GM19035 (cell line): ENCODE measurements at regions not wholly inside any gene's neighbourhood (a gene's known extent, or its start where the extent isn't known, plus 50 kb on each side); places are given as distances from the start of the nearest gene placed in this dataset.

ENCODE experiments used
- ATAC-seq: cut with Tn5 transposase; IDR thresholded peaks from one replicate; pipeline ENCODE4 v1.9.1; 2021; ENCODE audit not compliant: unreplicated experiment

- ATAC-seq: no peak
Observed at GRCh38 chr1:228867108-228867950, 132.1 kb downstream of the RHOU start.

- ATAC-seq: no peak
Observed at GRCh38 chr1:228867951-228868730, 132.9 kb downstream of the RHOU start.

DNA sequence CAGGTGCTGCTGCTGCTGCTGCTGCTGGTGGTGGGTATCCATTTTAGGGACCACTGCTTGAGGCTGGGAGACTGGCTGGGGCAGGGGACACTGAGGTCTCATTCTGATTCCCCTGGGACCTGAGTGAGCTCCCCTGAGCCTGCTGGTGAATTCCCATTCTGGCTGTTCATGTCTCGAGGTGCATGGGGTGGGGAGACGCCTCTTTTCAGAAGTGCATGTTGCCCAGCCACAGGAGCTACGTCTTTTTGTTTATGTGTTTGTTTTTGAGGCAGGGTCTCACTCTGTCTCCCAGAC lies 133.4 kb downstream of the RHOU start:
- no peak for ATAC-seq

DNA sequence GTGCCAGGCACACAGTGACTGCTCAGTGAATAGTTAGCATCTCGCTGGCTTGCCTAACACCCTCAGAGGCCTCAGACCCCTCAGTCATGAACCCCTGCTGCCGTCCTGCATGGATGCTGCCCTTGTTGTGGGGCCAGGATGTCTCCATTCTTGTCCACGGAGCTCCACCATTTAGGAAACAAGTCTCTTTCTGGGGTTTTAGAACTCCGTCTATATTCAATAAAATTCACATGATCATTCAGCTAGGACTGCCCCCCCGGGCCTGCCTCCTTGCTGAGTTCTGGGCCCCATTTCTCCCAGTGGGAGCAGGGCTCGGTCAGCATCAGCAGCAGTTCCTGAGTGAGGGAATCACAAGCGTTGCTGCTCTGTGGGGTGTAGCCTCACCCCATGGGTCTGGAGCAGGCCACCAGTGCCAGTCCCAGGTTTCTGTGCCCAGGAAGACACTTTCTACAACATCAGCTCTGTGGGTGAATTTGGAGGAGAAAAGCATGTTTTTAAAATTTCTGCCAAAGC lies 134.1 kb downstream of the RHOU start:
- no peak for ATAC-seq

DNA sequence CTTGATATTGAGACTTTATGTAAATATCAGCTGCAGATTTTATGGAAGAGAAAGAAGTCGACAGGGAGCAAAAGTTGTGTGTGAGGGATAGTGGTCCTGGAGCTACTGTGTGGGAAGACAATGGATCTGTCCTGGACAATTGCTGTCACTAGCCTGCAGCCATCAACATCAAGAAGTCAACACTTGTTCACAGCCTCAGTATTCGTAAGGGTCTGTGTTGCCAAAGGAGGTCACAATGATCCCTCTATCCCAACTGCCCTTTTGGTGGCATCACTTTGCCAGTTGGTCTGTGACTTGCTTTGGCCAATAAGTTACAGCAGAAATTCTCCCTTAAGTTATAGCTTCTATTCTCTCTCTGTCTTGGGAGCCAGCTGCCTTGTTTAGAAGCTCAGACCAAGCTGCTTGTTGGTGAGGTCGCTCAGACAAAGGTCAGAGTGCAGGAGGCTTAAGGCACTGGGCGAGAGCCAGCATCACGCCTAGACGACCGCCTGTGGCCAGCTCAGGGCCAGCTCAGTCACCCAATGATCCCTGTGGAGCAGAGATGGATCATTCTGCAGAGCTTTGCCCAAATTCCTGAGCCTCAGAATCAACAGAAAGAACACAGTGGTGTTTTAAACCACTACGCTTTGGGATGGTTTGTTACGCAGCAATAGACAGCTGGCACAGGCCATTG lies 134.9 kb downstream of the RHOU start:
- no peak for ATAC-seq

GRCh38 chr1:228871314-228872061 lies 136.2 kb downstream of the RHOU start:
- no peak for ATAC-seq

DNA sequence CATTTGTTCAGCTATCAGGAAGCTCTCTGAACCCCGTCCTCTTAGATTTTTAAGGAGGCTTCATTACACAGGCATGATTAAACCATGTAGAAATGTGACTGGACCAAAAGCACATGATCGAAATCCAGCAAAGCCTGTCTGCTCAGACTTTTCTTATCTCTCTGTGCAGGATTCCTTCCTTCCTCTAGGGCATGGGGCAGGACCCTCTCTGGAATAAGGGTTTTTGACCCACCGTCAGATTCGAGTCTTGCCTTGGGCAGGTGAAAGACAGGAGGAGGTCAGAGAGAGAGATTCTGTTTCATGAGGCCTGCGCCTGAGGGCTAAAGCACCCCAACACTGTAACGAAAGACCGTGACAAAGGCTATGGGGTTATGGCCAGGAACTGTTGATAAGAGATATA lies 136.8 kb downstream of the RHOU start:
- no peak for ATAC-seq

- ATAC-seq: no peak
Observed at GRCh38 chr1:228873709-228874108, 138.4 kb downstream of the RHOU start.

- ATAC-seq: no peak
Observed at GRCh38 chr1:228875741-228876140, 140.5 kb downstream of the RHOU start.

- ATAC-seq: no peak
Observed at GRCh38 chr1:228876187-228876586, 140.9 kb downstream of the RHOU start.

DNA sequence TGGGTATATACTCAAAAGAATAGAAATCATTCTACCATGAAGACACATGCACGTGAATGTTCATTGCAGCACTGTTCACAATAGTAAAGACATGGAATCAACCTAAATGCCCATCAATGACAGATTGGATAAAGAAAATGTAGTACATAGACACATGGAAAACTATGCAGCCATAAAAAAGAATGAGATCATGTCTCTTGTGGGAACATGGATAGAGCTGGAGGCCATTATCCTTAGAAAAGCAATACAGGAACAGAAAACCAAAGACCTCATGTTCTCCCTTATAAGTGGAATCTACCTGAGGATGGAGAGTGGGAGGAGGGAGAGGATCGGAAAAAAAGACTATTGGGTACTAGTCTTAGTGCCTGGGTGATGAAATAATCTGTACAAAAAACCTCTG lies 143.9 kb downstream of the RHOU start:
- ATAC-seq: no peak

DNA sequence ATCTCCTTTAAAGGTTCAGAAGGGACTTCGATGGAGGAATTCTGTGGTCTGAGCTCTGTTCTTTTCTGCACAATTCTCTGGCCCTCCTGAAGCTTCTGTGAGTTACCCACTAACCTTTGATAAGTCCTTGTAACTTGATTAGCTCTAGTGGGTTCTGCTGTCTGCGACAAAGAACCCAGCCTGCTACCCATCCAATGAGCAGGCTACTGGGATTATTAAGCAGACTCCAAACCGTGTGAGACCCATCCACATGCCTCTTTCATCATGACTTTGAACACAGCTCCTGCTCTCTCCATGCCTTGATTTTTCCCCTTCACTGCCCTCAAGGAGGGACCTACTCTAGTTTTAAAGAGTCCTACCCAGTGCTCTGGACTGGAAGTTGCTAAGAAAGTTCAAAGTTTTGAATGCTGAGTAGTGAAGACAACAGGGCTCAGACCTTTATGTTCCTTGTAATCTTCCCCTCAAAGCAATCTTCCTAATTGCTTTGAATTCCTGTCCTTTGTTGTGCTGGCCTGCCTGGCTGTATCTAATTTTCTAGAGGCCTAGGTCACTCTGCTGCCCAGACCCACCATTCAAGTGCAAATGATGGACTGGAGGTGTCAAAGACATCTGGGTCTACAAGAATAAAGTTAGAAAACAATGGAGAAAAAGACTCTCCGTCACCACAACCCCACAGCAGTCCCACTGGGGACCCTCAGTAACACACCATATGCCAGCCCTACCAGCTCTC lies 146.9 kb downstream of the RHOU start:
- ATAC-seq: no peak

DNA sequence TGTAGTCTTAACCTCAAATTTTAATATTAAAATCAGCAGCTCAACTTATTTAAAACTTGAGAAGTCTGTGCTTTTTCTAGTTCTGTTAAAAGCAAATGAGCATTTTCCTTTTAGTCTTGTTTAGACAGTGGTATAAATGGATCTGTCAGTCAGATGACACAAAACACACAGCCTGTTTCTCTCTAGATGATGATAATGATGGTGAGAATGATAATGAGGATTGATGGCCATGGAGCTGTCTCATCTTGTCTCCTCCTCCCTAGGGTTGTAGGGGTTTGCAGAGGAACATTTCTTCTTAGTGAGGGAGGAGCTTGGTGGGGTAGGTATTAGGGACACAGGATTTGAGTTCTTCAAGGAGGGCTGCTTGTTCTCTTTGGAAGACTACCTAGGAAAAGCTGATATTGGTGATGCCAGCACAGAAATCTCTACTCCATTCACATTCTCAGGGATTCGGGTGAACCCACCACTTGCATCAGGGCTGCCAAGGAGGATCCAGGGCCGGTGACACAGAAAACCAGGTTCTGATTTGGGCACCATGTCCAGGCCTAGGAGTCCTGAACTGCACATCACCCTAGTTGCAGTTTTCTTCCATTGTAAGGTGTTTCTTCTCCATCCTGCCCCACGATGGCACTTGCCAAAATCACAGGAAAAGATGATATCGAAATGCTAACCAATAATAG lies 147.6 kb downstream of the RHOU start:
- no peak for ATAC-seq

GRCh38 chr1:228883535-228883934 lies 148.3 kb downstream of the RHOU start:
- no peak for ATAC-seq

- no peak for ATAC-seq
Observed at GRCh38 chr1:228884196-228884595, 148.9 kb downstream of the RHOU start.

DNA sequence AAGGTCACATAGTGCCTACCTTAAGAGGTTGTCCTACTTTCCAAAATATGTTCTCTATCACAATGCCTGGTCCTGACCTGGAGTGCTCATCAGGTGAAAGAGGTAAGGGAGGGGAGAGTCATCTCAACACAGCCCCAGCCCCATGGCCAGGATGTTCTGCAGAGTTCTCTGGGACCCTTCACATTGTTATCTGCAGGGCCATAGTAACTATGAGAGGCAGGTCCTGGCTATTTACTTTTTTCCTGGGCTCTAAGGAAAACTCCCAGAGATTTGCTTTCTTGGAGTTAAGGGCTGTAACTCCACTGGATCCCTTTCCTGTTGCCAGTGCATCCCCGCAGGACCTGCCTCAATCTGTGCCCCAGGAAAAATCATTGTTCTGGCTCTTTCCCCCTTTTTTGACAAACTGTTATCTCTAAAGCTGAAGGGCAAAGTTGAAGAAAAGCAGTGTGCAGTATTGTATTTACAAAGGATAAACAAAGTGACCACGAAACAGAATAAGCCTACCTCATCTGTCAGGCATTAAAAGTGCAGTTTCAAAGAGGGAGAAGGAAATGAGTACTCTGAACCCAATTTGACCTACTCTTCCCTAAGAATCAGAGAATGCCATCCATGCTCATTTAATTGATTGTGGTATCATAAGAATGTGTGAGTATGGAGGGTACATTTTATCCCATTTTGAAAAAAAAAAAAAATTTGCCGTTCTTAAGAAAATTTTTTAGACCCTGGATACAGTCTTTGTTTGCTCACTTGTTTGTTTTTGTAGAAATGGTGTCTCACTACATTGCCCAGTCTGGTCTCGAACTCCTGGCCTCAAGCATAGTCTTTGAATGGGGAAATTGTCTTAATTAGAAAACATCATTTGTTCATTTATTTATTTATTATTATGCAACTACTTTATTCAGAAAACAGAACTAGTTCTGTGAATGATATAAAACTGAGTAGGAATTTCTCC lies 149.6 kb downstream of the RHOU start:
- ATAC-seq: no peak

DNA sequence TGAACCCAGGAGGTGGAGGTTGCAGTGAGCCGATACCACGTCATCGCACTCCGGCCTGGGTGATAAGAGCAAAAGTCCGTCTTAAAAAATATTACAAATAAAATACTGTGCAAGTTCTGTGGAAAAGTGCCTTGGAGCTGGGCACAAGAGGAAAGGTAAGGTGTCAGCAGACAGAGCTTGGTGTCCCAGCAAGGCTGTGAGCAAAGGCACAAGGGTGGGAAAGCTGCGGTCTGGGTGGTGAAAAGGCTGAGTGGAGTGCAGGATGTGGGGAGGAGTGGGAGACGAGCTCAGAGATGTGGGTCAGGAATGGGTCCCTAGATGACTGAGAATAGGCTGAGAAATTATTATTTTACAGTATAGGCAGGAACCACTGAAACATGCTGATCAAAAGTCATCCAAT lies 150.6 kb downstream of the RHOU start:
- no peak for ATAC-seq

GRCh38 chr1:228887101-228887500 lies 151.8 kb downstream of the RHOU start:
- ATAC-seq: no peak

- no peak for ATAC-seq
Observed at GRCh38 chr1:228887960-228888359, 152.7 kb downstream of the RHOU start.
